ENCODE measurements at regions not wholly inside any gene's neighbourhood (a gene's known extent, or its start where the extent isn't known, plus 50 kb on each side); places are given as distances from the start of the nearest gene placed in this dataset.

DNA sequence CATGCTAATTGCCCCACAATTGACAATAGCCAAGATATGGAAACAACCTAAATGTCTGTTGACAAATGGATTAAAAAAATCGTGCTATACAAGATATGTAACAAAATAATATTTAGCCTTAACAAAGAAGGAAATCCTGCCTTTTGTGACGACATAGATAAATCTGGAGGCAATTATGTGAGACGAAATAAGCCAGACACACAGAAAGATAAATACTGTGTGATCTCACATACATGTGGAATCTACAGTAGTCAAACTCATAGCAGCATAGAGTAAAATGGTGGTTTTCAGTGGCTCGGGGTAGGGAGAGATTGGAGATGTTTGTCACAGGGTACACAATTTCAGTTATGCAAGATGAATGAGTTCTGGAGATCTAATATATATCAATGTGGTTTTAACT lies 895.8 kb downstream of the SLITRK6 start:
- TF ChIP-seq, protein P1, sequence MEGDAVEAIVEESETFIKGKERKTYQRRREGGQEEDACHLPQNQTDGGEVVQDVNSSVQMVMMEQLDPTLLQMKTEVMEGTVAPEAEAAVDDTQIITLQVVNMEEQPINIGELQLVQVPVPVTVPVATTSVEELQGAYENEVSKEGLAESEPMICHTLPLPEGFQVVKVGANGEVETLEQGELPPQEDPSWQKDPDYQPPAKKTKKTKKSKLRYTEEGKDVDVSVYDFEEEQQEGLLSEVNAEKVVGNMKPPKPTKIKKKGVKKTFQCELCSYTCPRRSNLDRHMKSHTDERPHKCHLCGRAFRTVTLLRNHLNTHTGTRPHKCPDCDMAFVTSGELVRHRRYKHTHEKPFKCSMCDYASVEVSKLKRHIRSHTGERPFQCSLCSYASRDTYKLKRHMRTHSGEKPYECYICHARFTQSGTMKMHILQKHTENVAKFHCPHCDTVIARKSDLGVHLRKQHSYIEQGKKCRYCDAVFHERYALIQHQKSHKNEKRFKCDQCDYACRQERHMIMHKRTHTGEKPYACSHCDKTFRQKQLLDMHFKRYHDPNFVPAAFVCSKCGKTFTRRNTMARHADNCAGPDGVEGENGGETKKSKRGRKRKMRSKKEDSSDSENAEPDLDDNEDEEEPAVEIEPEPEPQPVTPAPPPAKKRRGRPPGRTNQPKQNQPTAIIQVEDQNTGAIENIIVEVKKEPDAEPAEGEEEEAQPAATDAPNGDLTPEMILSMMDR (IDR thresholded peaks at IDR 0.05 in 2 of 3, conservative IDR thresholded peaks at IDR 0.05 in 1 of 3; ENCODE audit: borderline replicate concordance in 1 of 3, insufficient read depth in 1 of 3, low read depth in 2 of 3, low read length in 2 of 3), result no peak
- no peak for TF ChIP-seq POLR2A (IDR thresholded peaks at IDR 0.05; ENCODE audit: borderline replicate concordance, extremely low read depth, insufficient read depth, insufficient read length)
- TF ChIP-seq EZH2phosphoT487 (IDR thresholded peaks at IDR 0.05; ENCODE audit: borderline replicate concordance), result no peak
- TF ChIP-seq TCF7L2 (IDR thresholded peaks at IDR 0.05; ENCODE audit: borderline replicate concordance, extremely low read depth, insufficient read depth, insufficient read length), result no peak
- TF ChIP-seq, protein P2, sequence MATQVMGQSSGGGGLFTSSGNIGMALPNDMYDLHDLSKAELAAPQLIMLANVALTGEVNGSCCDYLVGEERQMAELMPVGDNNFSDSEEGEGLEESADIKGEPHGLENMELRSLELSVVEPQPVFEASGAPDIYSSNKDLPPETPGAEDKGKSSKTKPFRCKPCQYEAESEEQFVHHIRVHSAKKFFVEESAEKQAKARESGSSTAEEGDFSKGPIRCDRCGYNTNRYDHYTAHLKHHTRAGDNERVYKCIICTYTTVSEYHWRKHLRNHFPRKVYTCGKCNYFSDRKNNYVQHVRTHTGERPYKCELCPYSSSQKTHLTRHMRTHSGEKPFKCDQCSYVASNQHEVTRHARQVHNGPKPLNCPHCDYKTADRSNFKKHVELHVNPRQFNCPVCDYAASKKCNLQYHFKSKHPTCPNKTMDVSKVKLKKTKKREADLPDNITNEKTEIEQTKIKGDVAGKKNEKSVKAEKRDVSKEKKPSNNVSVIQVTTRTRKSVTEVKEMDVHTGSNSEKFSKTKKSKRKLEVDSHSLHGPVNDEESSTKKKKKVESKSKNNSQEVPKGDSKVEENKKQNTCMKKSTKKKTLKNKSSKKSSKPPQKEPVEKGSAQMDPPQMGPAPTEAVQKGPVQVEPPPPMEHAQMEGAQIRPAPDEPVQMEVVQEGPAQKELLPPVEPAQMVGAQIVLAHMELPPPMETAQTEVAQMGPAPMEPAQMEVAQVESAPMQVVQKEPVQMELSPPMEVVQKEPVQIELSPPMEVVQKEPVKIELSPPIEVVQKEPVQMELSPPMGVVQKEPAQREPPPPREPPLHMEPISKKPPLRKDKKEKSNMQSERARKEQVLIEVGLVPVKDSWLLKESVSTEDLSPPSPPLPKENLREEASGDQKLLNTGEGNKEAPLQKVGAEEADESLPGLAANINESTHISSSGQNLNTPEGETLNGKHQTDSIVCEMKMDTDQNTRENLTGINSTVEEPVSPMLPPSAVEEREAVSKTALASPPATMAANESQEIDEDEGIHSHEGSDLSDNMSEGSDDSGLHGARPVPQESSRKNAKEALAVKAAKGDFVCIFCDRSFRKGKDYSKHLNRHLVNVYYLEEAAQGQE (IDR thresholded peaks at IDR 0.05; ENCODE audit: low read depth), result no peak
- TF ChIP-seq, protein P3, sequence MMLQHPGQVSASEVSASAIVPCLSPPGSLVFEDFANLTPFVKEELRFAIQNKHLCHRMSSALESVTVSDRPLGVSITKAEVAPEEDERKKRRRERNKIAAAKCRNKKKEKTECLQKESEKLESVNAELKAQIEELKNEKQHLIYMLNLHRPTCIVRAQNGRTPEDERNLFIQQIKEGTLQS (IDR thresholded peaks at IDR 0.05), result no peak
- no peak for TF ChIP-seq ZNF274 (IDR thresholded peaks at IDR 0.05; ENCODE audit: low read depth, low read length)
- TF ChIP-seq CEBPB (IDR thresholded peaks at IDR 0.05; ENCODE audit: low read depth), result no peak
- TF ChIP-seq CBX3 (IDR thresholded peaks at IDR 0.05; ENCODE audit: low read depth), result no peak
- TF ChIP-seq SIN3A (IDR thresholded peaks at IDR 0.05; ENCODE audit: low read depth), result no peak
- no peak for TF ChIP-seq POLR2AphosphoS5 (IDR thresholded peaks at IDR 0.05; ENCODE audit: low read depth, low read length)
- TF ChIP-seq RAD21 (IDR thresholded peaks at IDR 0.05; ENCODE audit: low read depth), result no peak
- TF ChIP-seq, protein P4, sequence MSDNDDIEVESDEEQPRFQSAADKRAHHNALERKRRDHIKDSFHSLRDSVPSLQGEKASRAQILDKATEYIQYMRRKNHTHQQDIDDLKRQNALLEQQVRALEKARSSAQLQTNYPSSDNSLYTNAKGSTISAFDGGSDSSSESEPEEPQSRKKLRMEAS (IDR thresholded peaks at IDR 0.05), result no peak
- TF ChIP-seq EZH2 (IDR thresholded peaks at IDR 0.05), result no peak

Measured in HCT116 (cell line).